Stimulated activated naive B cell treated with anti-CD40 and anti-IgM and Interleukin-4, amounts not matched to agents 10 μg/mL and 1 μg/mL and 100 μg/mL, for 72 hours (primary cell): ENCODE measurements at regions not wholly inside any gene's neighbourhood (a gene's known extent, or its start where the extent isn't known, plus 50 kb on each side); places are given as distances from the start of the nearest gene placed in this dataset.

Experiments
- ATAC-seq, 2 donors: fragments of 150-1000 bp; cut with Tn5 transposase; replicated peaks; 2 replicates each; pipeline ENCODE4 v1.10.0; 2021; ENCODE audit warnings: moderate library complexity in 1 of 2
- DNase-seq: peaks from one replicate; pipeline ENCODE4 v3.0.0; 2021
- H3K27ac Mint-ChIP-seq: one replicate; pipeline ENCODE4 v1.8.0; 2022; ENCODE audit warnings: mild to moderate bottlenecking, mixed read lengths
- H3K27me3 Mint-ChIP-seq, 2 donors: one replicate each; pipeline ENCODE4 v1.8.0; 2022; ENCODE audit warnings: mixed read lengths in 2 of 2
- H3K36me3 Mint-ChIP-seq, 2 donors: one replicate each; pipeline ENCODE4 v1.8.0; 2022; ENCODE audit warnings: mixed read lengths in 2 of 2, mild to moderate bottlenecking in 1 of 2
- H3K4me1 Mint-ChIP-seq, 2 donors: one replicate each; pipeline ENCODE4 v1.8.0; 2022; ENCODE audit warnings: mixed read lengths in 2 of 2, mild to moderate bottlenecking in 1 of 2
- H3K4me3 Mint-ChIP-seq, 2 donors: one replicate each; pipeline ENCODE4 v1.8.0; 2022; ENCODE audit warnings: mild to moderate bottlenecking in 2 of 2, mixed read lengths in 2 of 2, moderate library complexity in 1 of 2
- H3K9me3 Mint-ChIP-seq, 2 donors: one replicate each; pipeline ENCODE4 v1.8.0; 2022; ENCODE audit warnings: mixed read lengths in 2 of 2, mild to moderate bottlenecking in 1 of 2

DNA sequence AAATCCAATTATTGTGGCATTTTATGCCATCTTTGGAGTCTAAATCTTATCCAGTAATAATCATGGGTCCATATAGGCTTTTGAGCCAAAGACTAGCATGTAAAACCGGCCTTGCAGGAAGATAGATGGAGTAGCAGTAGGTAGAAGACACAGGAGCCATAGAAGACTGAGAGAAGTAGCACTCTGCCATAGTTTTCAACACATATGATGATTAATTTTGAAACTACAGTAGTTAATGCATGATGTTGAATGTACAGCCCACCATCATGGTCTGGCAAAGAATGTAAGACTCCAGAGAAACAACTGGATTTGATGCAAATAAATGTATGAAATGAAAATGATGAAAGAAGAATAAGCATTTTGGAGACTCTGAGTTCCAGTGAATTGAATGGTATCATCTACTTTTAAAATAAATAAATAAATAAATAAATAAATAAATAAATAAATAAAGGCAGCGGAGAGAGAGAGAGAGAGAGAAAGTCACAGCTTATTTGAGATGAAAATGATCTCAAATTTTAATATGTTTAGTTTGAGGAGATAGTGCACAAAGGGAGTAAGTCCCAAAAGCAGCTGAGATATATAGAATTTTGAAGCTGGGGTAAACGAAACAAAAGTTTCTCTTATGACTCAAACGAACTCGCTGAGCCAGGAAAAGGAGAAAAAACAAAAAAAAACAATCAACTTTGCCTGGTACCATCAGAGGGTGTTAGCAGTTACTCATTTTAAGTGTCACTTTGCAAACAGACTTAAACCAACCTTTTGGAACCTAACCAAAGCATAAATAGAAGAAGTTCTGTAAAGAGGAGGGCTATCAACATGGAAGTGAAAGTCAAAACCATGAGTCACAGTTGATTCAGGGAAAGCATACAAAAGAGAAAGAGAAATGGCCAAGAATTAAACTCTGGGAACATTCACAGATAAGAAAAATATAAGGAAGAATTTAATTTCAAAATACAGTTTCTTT, 388.7 kb downstream of the CETN3 start:
- Mint-ChIP-seq H3K27me3 (no peaks in the 10 kb centered on the region), H3K4me1 (peaks cover 8 to 17% of the 10 kb centered on the region in 2 donors), H3K36me3 (no peaks in the 10 kb centered on the region), H3K9me3 (peaks cover 0 to 2% of the 10 kb centered on the region in 2 donors), H3K4me3 (peak overlapping the region; percentile 0 to 26), H3K27ac (no peak overlapping the region)
- peak; percentile 99 to 100 for ATAC-seq
- DNase-seq, result no peak

DNA sequence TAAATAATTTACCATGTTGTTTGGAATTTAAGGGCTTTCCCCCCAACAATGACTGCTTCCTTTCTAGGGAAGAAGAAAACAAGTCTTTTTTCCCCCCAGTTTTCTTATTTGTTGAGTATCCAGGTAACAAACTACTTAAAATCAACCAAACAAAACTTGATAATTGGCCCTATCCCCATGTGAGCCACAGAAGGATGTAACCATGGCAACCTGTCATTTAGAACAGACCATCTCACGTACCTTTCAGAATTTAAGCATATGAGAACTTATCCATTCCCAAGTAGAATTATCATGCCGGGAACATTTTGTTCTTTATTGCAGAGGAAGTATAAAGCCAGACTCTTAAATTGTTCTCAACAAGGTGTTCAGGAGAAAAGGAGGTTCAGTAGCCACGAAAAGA, 392.3 kb downstream of the CETN3 start:
- DNase-seq (no peak), ATAC-seq (no peak)
- no peaks in the 10 kb centered on the region for H3K27me3 Mint-ChIP-seq
- H3K9me3 Mint-ChIP-seq, result peaks cover 0 to 2% of the 10 kb centered on the region in 2 donors
- no peaks in the 10 kb centered on the region for H3K36me3 Mint-ChIP-seq
- no peak overlapping the region for H3K27ac Mint-ChIP-seq
- H3K4me1 Mint-ChIP-seq, result peaks cover 14 to 27% of the 10 kb centered on the region in 2 donors
- no peak overlapping the region for H3K4me3 Mint-ChIP-seq

DNA sequence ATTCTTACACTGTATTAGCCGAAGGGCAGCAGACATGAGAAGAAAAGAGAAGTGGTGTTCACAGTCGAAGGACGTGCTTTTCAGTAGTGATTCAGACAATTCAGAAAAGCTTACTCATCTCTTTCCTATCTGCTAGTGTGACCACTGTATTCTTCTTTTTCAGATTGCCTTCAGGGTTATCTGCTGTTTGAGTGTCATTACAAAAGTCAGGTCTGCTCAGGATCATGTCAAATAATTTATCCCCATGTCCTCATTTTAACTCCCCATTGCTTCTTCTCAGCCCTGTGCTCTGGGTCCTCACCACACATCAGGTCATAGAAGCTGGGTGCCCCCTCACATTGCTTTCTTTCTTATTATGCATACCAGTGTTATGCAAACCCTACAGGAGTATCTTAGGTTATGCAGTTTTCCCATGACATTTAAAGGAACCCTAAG, 394.0 kb downstream of the CETN3 start:
- Mint-ChIP-seq H3K27me3 (no peaks in the 10 kb centered on the region), H3K4me3 (no peak overlapping the region), H3K4me1 (peaks cover 7 to 17% of the 10 kb centered on the region in 2 donors), H3K27ac (no peak overlapping the region), H3K9me3 (peaks cover 0 to 2% of the 10 kb centered on the region in 2 donors), H3K36me3 (no peaks in the 10 kb centered on the region)
- no peak for DNase-seq
- peak; percentile 83 for ATAC-seq

DNA sequence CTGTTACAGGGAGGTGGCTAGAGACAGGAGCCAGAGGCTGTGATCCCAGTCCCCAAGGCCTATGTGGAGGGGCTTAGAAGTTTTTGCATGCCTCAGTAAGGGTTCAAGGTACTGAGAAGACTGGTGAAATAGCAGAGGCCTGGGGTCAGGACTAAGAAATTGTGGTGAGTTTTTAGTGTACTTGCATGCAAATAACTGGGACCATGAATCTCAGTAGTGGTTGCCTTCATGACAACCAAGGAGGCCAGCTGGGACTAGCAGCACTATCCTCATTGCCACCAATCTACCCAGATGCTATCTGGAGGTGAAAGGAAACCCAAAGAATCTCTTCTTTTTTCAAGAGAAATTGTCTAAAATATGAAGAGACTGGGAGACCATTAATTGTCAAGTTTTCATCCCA, 395.1 kb downstream of the CETN3 start:
- H3K27me3 Mint-ChIP-seq, result no peaks in the 10 kb centered on the region
- no peaks in the 10 kb centered on the region for H3K36me3 Mint-ChIP-seq
- H3K9me3 Mint-ChIP-seq, result no peaks in the 10 kb centered on the region
- ATAC-seq (no peak), DNase-seq (no peak)
- peaks cover 5 to 11% of the 10 kb centered on the region in 2 donors for H3K4me1 Mint-ChIP-seq
- H3K4me3 Mint-ChIP-seq, result no peak overlapping the region
- H3K27ac Mint-ChIP-seq, result no peak overlapping the region

DNA sequence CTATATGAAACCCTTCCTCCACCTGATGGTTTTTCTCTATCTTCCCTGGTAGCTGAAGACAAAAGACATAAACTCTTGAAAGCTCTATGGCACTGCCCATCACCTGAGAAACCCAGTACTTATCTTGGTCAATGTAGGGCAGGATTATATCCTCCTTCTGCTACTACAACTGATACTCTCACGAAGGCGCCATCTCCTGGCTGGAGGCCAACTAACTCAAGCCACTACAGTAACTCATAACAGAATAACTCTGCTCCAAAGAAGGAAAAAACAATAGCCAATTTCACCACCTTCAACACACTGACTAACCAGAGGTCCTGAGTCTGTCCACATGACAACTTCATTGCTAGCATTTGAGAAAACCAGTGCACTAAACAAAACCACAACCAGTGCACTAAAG, 409.2 kb downstream of the CETN3 start:
- no peak for ATAC-seq
- no peak for DNase-seq
- H3K4me3 Mint-ChIP-seq, result no peak overlapping the region

DNA sequence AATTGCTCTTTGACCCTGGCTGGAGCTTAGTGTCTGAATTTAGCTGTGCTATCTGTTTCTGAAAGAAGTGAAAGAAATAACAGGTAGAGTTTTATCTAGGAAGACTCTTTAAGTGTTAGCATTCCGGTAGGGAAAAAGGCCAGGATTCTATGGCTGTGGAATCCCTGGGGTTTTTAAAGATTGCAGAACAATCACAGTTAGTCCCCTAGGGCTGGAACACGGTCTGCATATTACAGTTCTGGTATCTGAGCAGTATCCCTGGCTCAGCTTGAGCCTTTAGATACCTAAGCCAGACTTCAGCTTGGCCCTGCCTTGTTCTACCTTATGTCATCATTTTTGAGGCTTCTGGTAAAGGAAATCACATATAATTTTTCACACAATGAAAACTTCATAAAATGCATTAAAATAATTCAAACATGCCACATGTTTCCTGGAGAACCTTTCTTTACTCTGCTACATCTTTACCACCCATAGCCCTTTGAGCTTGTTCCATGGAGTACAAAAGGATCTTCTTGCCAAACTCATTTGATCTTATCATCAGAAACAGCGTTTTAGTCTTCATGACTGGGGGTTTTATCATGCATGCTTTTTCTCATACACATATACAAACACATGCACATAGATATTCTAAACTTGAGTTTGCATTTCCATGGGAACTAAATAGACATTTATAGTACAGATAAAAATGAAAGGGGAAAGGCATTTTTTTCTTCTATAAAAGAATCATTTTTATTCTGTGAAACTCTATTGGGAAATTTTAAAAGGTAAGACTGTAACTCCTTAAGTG, 410.8 kb downstream of the CETN3 start:
- no peak overlapping the region for H3K27ac Mint-ChIP-seq
- H3K4me3 Mint-ChIP-seq, result no peak overlapping the region
- peaks cover 8 to 11% of the 10 kb centered on the region in 2 donors for H3K9me3 Mint-ChIP-seq
- H3K27me3 Mint-ChIP-seq, result peaks cover 0 to 3% of the 10 kb centered on the region in 2 donors
- no peak for ATAC-seq
- peaks cover 0 to 2% of the 10 kb centered on the region in 2 donors for H3K36me3 Mint-ChIP-seq
- no peak for DNase-seq
- H3K4me1 Mint-ChIP-seq, result peaks cover 9 to 22% of the 10 kb centered on the region in 2 donors

More for the DNA sequence above, 409.2 kb downstream of the CETN3 start:
- H3K36me3 Mint-ChIP-seq, result peaks cover 0 to 2% of the 10 kb centered on the region in 2 donors
- H3K27ac Mint-ChIP-seq, result no peak overlapping the region
- H3K4me1 Mint-ChIP-seq, result peaks cover 9 to 22% of the 10 kb centered on the region in 2 donors
- peaks cover 8 to 17% of the 10 kb centered on the region in 2 donors for H3K9me3 Mint-ChIP-seq
- H3K27me3 Mint-ChIP-seq, result peaks cover 0 to 3% of the 10 kb centered on the region in 2 donors

DNA sequence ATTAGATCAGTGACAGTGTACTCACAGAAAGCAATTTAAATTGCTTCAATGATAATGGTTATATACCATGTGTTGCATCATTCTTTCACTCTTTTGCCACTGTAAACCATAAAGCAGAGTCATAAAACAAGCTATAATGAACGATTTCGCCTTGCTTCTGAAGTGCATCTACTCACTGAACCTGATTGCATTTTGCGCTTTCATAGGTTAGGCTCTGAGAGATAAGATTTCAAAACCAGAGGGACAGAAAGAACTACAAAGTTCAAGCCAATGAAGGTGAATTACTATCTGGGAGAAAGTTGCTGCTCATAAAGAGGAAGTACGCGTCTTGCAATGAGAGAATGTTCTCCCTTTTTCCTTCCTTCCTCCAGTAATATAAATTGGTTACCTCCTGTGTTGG, 412.7 kb downstream of the CETN3 start:
- peaks cover 0 to 3% of the 10 kb centered on the region in 2 donors for H3K27me3 Mint-ChIP-seq
- ATAC-seq, result no peak
- peaks cover 4 to 10% of the 10 kb centered on the region in 2 donors for H3K9me3 Mint-ChIP-seq
- peaks cover 9 to 18% of the 10 kb centered on the region in 2 donors for H3K4me1 Mint-ChIP-seq
- no peak for DNase-seq
- peaks cover 0 to 2% of the 10 kb centered on the region in 2 donors for H3K36me3 Mint-ChIP-seq
- no peak overlapping the region for H3K27ac Mint-ChIP-seq
- H3K4me3 Mint-ChIP-seq, result no peak overlapping the region

DNA sequence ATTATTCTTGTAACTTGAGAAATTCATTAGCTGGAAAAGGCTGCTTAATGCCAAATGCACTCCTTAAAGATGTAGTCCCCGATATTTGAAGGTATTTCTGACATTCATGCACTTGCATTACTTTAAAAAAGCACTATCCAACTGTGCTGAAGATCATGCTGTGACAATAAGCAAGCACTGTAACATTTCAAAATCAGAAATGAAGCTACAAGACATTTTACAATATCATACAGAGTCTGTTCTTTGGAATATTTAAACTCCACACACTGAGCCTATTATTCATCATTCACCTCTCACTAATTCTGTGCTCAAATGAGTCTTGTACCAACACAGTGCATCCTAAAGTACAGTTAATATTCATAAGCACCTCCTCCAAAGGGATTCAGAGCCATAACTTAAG, 413.2 kb downstream of the CETN3 start:
- H3K4me3 Mint-ChIP-seq, result no peak overlapping the region

DNA sequence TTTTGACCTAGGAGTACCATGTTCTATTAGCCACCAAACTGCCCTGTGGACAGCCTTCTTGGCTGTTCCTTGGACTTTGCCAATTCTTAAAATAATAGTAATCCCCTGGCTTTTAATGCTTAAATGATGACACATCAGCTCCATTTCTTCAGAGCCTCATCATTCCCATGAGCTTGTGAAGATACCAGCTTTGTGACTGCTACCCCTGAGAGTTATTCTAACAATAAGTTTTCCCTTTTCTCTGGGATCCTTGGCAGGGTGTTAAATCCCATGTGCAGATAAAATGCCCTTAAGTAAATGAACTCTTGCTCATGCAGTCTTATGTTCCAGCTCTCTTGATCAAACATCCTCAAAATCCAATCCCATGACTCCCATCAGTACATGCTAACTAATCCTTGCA, 415.3 kb downstream of the CETN3 start:
- Mint-ChIP-seq H3K27ac (no peak overlapping the region), H3K36me3 (no peaks in the 10 kb centered on the region), H3K9me3 (peaks cover 0 to 8% of the 10 kb centered on the region in 2 donors), H3K27me3 (no peaks in the 10 kb centered on the region), H3K4me3 (no peak overlapping the region), H3K4me1 (peaks cover 5 to 14% of the 10 kb centered on the region in 2 donors)
- ATAC-seq, result no peak
- no peak for DNase-seq

More for the DNA sequence above, 413.2 kb downstream of the CETN3 start:
- Mint-ChIP-seq H3K4me1 (peaks cover 9 to 14% of the 10 kb centered on the region in 2 donors), H3K27me3 (no peaks in the 10 kb centered on the region), H3K36me3 (no peaks in the 10 kb centered on the region), H3K9me3 (peaks cover 4 to 8% of the 10 kb centered on the region in 2 donors), H3K27ac (no peak overlapping the region)
- no peak for ATAC-seq
- no peak for DNase-seq

DNA sequence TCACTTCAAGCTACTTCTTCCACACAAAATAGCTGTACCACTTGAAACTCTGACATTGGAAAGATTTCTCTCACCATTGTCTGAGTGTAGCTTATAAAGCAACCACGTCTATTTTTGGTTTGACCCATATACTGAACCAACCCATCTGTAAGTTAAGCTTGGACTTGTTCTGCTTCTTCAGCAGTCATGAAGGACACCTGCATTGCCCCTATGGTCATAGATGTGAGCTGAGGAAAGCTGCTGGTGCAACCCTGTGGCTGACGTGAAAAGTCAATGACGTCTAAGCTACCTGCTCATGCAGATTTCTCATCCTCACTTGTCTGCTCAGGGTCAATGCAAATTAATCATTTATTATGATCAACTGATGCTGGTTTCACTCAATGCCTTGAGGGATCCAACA, 417.4 kb downstream of the CETN3 start:
- peaks cover 0 to 8% of the 10 kb centered on the region in 2 donors for H3K9me3 Mint-ChIP-seq
- H3K4me3 Mint-ChIP-seq, result no peak overlapping the region
- H3K27me3 Mint-ChIP-seq, result no peaks in the 10 kb centered on the region
- ATAC-seq (no peak), DNase-seq (no peak)
- H3K36me3 Mint-ChIP-seq, result no peaks in the 10 kb centered on the region
- H3K27ac Mint-ChIP-seq, result no peak overlapping the region
- H3K4me1 Mint-ChIP-seq, result peaks cover 3 to 5% of the 10 kb centered on the region in 2 donors

DNA sequence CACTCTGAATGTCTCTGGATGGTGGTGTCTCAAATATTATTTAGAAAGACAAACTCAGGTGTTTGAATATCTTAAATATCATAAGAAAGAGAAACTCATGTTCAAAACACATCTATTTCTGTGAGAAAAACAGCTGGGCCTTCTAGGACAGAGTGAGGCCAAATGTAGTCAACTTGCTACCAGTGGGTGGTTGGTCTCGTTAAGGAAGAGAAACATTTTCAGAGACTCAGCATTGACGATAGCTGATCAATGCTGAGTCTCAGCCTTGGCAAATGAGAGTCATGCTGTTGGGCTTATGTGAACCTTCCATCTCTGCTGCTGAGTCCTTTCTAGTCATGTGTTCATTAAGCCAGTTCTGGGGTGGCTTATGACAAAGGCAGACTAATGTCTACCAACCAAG, 418.0 kb downstream of the CETN3 start:
- Mint-ChIP-seq H3K36me3 (no peaks in the 10 kb centered on the region), H3K4me1 (no peaks in the 10 kb centered on the region), H3K27ac (no peak overlapping the region), H3K9me3 (peaks cover 0 to 8% of the 10 kb centered on the region in 2 donors), H3K4me3 (no peak overlapping the region), H3K27me3 (no peaks in the 10 kb centered on the region)
- DNase-seq, result no peak
- no peak for ATAC-seq

DNA sequence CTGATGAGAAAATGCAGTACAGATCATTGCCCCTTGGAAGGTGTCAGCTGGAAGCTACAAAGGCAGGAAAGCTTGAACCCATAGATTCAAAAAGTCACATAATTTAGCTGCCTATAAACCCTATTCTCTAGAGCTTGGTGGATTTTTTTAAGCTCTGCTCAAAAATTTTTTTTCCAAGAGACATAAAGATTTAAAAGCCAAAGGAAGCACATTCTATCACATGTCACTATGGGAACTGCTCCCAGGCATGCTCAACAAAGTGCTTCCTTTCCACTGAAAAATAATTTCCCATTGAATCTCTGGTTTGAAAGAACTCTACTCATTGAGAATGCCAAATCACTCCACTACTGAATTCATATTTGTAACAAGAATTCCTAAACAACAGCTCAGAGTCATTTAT, 419.8 kb downstream of the CETN3 start:
- H3K27me3 Mint-ChIP-seq, result no peaks in the 10 kb centered on the region
- H3K4me3 Mint-ChIP-seq, result no peak overlapping the region
- DNase-seq (no peak), ATAC-seq (no peak)
- H3K36me3 Mint-ChIP-seq, result no peaks in the 10 kb centered on the region
- H3K9me3 Mint-ChIP-seq, result peaks cover 0 to 8% of the 10 kb centered on the region in 2 donors
- H3K27ac Mint-ChIP-seq, result no peak overlapping the region
- no peaks in the 10 kb centered on the region for H3K4me1 Mint-ChIP-seq

DNA sequence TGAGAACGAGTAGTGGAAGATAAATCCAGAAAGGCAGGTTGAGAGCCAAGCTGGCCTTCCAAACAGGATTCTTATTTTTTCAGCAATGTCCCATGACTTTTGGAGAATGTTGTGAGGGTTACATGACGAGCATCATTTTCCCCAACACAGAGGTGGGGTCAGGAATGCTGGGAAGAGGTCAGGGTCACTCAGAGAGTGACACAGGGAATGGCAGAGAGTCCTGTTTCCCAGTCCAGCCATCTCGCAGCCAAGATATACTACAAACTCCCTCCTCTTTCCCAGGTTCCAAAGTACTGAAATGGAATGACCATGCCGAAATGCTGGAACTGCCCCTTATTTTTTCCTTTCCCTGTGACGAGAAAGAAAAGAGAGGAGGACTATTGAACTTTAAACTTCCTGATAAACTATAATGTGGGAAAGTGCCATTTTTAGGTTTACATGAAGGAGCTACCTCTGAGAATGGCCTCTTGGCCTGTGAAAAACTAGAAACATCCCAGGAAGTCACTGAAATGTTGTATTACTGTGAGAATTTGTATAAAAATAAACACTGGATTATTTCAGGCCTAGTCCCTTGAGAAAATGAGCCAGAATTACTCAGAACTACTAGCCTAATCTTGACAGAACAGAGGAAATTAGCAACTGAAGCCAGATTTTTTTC, 420.4 kb downstream of the CETN3 start:
- Mint-ChIP-seq H3K4me3 (no peak overlapping the region), H3K27ac (peak overlapping the region; percentile 32), H3K4me1 (no peaks in the 10 kb centered on the region), H3K36me3 (no peaks in the 10 kb centered on the region), H3K27me3 (no peaks in the 10 kb centered on the region), H3K9me3 (peaks cover 0 to 7% of the 10 kb centered on the region in 2 donors)
- DNase-seq (no peak), ATAC-seq (no peak)
